C4-2B (cell line): ENCODE measurements at regions not wholly inside any gene's neighbourhood (a gene's known extent, or its start where the extent isn't known, plus 50 kb on each side); places are given as distances from the start of the nearest gene placed in this dataset.

Experiments
- ZFX ChIP-seq: fragments of 450-650 bp; IDR thresholded peaks from 2 replicates; pipeline ENCODE4 v1.6.1; 2017
- TF ChIP-seq, protein P1 (sequence below): fragments of 450-650 bp; conservative IDR thresholded peaks from 2 replicates; pipeline ENCODE4 v1.5.1; 2017; ENCODE audit warnings: mild to moderate bottlenecking

DNA sequence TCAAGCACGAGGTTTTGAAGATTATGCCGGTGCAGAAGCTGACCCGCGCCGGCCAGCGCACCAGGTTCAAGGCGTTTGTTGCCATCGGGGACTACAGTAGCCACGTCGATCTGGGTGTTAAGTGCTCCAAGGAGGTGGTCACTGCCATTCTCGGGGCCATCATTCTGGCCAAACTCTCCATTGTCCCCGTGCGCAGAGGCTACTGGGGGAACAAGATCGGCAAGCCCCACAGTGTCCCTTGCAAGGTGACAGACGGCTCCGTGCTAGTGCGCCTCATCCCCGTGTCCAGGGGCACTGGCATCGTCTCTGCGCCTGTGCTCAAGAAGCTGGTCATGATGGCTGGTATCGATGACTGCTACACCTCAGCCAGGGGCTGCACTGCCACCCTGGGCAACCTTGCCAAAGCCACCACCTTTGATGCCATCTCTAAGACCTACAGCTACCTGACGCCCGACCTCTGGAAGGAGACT lies 284.7 kb downstream of the GPR37 start:
- TF ChIP-seq, protein P1, sequence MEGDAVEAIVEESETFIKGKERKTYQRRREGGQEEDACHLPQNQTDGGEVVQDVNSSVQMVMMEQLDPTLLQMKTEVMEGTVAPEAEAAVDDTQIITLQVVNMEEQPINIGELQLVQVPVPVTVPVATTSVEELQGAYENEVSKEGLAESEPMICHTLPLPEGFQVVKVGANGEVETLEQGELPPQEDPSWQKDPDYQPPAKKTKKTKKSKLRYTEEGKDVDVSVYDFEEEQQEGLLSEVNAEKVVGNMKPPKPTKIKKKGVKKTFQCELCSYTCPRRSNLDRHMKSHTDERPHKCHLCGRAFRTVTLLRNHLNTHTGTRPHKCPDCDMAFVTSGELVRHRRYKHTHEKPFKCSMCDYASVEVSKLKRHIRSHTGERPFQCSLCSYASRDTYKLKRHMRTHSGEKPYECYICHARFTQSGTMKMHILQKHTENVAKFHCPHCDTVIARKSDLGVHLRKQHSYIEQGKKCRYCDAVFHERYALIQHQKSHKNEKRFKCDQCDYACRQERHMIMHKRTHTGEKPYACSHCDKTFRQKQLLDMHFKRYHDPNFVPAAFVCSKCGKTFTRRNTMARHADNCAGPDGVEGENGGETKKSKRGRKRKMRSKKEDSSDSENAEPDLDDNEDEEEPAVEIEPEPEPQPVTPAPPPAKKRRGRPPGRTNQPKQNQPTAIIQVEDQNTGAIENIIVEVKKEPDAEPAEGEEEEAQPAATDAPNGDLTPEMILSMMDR = no peak
- no peak for TF ChIP-seq ZFX
